GM12872 (cell line): ENCODE measurements at regions not wholly inside any gene's neighbourhood (a gene's known extent, or its start where the extent isn't known, plus 50 kb on each side); places are given as distances from the start of the nearest gene placed in this dataset.

Source experiments
- TF ChIP-seq, protein P1 (sequence below): IDR thresholded peaks from 3 replicates; pipeline ENCODE4 v1.5.1; 2011; ENCODE audit warnings: low read depth, mild to moderate bottlenecking, low read length, moderate library complexity; ENCODE audit not compliant: insufficient read depth

DNA sequence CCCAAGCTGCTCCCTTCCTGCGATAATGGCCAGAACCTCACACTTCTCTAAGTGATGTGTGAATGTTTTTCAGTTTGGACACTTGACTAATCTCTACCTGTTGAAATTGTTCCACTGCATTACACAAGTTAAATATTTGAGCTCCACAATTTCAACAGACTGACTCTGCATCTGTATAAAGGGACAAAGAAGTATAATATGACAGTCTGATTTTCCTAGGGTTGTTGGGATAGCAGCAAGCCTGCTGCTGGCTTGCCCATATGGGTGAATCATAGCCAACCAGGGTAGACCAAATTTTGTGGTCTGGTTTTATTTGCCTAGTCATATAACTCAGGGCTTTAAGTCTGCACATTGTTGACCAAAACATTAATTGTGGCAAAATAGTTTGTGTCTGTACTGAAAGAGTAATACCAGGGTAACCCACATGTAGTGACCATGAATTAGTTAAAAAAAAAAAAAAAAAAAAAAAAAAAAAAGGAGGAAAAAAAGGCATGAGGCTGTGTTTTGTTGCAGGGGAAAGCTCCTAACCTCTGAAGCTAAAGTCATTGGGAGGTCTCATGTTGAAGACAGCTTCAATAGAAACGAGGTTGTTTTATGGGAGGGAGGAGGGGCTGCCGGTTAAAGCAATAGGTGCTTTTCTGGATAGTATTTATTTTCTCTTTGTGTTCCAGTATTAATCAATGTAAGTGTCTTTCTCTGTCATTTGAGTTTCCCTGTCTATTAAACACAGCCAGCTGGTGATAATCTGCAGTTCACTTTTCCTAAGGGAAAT lies 534.2 kb downstream of the RAB28 start:
- TF ChIP-seq, protein P1, sequence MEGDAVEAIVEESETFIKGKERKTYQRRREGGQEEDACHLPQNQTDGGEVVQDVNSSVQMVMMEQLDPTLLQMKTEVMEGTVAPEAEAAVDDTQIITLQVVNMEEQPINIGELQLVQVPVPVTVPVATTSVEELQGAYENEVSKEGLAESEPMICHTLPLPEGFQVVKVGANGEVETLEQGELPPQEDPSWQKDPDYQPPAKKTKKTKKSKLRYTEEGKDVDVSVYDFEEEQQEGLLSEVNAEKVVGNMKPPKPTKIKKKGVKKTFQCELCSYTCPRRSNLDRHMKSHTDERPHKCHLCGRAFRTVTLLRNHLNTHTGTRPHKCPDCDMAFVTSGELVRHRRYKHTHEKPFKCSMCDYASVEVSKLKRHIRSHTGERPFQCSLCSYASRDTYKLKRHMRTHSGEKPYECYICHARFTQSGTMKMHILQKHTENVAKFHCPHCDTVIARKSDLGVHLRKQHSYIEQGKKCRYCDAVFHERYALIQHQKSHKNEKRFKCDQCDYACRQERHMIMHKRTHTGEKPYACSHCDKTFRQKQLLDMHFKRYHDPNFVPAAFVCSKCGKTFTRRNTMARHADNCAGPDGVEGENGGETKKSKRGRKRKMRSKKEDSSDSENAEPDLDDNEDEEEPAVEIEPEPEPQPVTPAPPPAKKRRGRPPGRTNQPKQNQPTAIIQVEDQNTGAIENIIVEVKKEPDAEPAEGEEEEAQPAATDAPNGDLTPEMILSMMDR = no peak

DNA sequence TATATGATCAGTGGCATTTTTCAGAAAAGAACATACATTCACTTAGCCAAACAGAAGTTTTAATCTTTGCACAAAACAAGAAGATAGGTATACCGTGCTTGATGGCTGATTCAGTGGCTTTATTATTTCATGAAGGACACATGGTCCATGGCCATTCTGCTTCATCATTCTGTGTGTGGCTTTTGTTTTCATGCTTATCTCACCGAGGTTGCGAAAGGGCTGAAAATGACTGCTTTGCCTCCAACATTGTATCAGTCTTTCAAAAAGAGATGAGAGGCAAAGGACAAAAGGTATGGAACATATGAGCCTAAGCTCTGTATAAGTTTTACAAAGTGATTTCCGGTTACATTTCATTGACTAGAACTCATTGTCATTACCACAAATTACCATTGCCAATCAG lies 541.1 kb downstream of the RAB28 start:
- TF ChIP-seq, protein P1 = no peak

DNA sequence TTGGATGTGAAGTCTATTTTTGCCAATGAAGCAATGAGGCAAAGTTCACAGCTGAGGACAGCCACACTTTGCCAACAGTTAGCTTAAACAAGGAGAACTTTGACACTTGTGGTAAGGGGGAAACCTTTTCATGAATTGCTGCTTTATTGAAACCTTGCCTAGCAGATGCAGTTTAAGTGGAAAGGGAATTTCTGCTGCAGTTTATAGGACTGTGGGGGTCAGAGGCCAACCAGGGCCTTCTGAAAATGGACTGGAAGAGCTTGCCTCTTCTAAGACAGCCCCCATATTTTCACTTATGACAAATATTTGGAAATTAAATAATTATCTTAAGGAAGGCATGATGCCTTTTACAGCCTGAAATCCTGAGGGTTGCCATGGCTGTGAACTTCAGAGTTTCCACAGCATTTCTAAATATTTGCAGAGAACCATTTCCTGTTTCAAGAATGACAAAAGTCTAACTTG lies 550.3 kb downstream of the RAB28 start:
- TF ChIP-seq, protein P1 = no peak

DNA sequence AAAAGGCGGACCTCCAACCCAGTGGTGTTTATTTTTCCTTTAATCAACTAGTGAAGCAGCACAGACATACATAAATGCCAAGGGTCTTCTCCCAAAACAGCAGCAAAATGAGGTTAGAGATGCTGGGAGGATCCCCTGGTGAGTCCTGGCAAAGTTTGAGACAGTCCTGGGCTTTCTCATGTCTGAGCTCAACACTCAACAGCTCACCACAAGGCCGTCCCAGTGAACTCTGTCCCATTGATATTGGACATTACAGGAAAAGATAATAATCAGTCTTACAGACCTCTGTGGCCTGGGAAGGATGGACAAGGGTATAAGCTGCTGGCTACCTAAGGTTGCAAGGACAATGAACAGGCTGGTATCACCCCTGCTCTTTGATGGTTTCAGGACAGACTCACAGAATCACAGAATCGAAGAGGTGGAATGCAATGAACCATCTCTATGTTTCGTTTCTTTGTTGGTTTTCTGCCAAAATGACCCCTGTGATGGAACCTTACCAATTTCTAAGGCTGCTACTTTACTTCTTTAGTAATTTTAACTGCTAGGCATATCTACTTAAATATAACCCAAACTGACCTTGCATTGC lies 551.8 kb downstream of the RAB28 start:
- TF ChIP-seq, protein P1 = no peak

DNA sequence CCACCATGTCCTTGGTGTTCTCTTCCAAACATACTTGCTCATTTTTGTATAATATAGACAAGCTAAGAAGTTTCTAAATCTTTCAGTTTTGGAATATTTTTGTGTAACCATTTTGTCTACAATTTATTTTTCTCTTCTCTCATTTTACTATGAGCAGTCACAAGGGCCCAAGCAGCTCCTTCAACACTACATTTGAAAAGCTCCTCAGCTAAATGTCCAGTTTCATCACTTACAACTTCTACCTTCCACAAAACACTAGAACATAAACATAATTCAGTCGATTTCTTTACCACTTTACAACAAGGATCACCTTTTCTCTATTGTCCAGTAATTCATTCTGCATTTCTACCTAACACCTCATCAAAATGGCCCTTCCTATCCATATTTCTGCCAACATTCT lies 554.4 kb downstream of the RAB28 start:
- TF ChIP-seq, protein P1 = no peak

DNA sequence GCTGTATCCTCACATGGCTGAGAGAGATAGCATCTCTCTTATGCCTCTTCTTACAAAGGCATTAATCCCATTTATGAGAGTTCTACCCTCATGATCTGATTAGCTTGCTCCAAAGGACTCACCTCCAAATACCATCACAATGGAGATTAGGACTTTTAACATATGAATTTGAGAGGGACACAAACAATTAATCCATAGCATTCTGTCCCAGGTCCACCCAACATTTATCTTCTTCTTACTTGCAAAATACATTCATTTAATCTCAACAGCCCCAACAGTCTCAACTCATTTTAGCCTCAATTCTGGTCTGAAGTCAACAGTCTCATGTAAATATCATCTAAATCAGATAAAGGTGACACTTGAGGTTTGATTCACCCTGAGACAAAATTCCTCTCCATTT lies 555.4 kb downstream of the RAB28 start:
- TF ChIP-seq, protein P1 = no peak

DNA sequence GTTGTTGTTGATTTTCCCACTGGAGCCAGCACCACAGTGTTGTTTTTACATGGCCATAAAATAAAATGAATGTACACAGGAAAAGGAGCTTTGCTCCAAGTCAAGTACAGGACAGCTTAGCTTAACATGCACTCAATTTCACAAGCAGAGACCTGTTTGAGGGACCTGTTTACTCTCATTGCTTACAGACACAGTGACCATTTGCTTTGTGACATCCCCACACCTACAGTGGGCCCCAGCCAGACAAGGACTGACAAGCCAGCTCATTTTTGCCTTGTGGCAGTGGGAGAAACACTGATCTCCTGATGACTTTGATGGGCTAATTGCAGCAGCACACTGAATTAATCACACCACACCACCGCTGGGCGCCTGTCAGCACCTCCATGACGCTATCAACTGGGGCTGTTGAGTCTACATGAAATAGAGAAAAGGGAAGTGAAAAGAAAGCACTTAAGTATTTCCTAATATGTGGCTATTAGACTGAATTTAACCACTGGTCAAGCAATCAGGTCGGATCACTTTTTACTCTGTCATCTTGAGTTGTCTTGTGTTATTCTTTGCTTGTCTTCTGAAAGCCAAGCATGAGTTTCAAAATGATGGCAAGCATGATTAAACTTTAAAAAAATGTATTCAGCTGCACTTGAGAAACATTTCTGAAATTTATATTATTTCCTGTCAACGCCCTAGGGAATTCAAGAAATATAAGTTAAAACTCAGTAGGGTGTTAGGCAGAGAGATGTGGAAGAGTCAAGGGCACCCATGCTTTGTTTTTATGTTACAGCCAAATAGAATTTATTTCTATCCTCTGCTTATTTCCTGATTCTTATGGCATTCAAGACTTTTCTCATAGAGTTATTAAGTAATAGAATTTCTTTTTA lies 557.7 kb downstream of the RAB28 start:
- TF ChIP-seq, protein P1 = no peak
